ENCODE measurements at regions not wholly inside any gene's neighbourhood (a gene's known extent, or its start where the extent isn't known, plus 50 kb on each side); places are given as distances from the start of the nearest gene placed in this dataset.
"Not testable (repeated sequence)": the region's sequence is repeated elsewhere in the genome, so short reads cannot be mapped to it uniquely, and the experiment has no call there.

- H3K9me3 Mint-ChIP-seq (ENCODE audit: unreplicated experiment), result no peaks in the 10 kb centered on the region
- H3K27ac Mint-ChIP-seq (ENCODE audit: low read depth, unreplicated experiment), result no peak overlapping the region
- no TSS peak for BruUV-seq (replicated peaks)
- CTCF ChIA-PET, result interaction anchor here (1.1 kb wide), 1 partner anchor 8 kb away, joined by 3 read pairs; no protein-coding TSS in a partner anchor
- H3K36me3 Mint-ChIP-seq (ENCODE audit: insufficient read depth, unreplicated experiment), result no peaks in the 10 kb centered on the region
- H3K27me3 Mint-ChIP-seq (ENCODE audit: insufficient read depth, unreplicated experiment), result no peaks in the 10 kb centered on the region
- POLR2A ChIA-PET, result interaction anchor here (0.6 to 1.0 kb wide), 2 partner anchors 11 to 565 kb away, joined by 3 read pairs; no protein-coding TSS in a partner anchor
- no peak for TF ChIP-seq CTCF (IDR thresholded peaks at IDR 0.05; ENCODE audit: unreplicated experiment)
- no peak overlapping the region for H3K4me3 Mint-ChIP-seq (ENCODE audit: unreplicated experiment)
- H3K4me1 Mint-ChIP-seq (ENCODE audit: insufficient read depth, unreplicated experiment), result peaks cover 14% of the 10 kb centered on the region
- no peak for DNase-seq (ENCODE audit: unreplicated experiment)
- intact Hi-C loops (cut with micrococcal nuclease), result no loop called here
Observed at GRCh38 chr2:109689973-109690372, 75.8 kb downstream of the SOWAHC start.

GRCh38 chr2:109690457-109690821 is 76.3 kb downstream of the SOWAHC start:
- ChIA-PET POLR2A (interaction anchor here (0.6 to 1.0 kb wide), 4 partner anchors 11 to 565 kb away, joined by 3 read pairs; no protein-coding TSS in a partner anchor), CTCF (no interaction called here)
- Mint-ChIP-seq H3K4me3 (ENCODE audit: unreplicated experiment) (no peak overlapping the region), H3K9me3 (ENCODE audit: unreplicated experiment) (no peaks in the 10 kb centered on the region), H3K27me3 (ENCODE audit: insufficient read depth, unreplicated experiment) (no peaks in the 10 kb centered on the region), H3K36me3 (ENCODE audit: insufficient read depth, unreplicated experiment) (no peaks in the 10 kb centered on the region), H3K27ac (ENCODE audit: low read depth, unreplicated experiment) (no peak overlapping the region), H3K4me1 (ENCODE audit: insufficient read depth, unreplicated experiment) (peaks cover 17% of the 10 kb centered on the region)
- DNase-seq (ENCODE audit: unreplicated experiment), result no peak
- BruUV-seq (replicated peaks), result no TSS peak
- intact Hi-C loops (cut with micrococcal nuclease), result no loop called here
- no peak for TF ChIP-seq CTCF (IDR thresholded peaks at IDR 0.05; ENCODE audit: unreplicated experiment)

GRCh38 chr2:109690822-109691541 is 76.8 kb downstream of the SOWAHC start:
- Mint-ChIP-seq H3K4me3 (ENCODE audit: unreplicated experiment) (no peak overlapping the region), H3K9me3 (ENCODE audit: unreplicated experiment) (no peaks in the 10 kb centered on the region), H3K27me3 (ENCODE audit: insufficient read depth, unreplicated experiment) (no peaks in the 10 kb centered on the region), H3K27ac (ENCODE audit: low read depth, unreplicated experiment) (no peak overlapping the region), H3K4me1 (ENCODE audit: insufficient read depth, unreplicated experiment) (peaks cover 17% of the 10 kb centered on the region), H3K36me3 (ENCODE audit: insufficient read depth, unreplicated experiment) (no peaks in the 10 kb centered on the region)
- TF ChIP-seq CTCF (IDR thresholded peaks at IDR 0.05; ENCODE audit: unreplicated experiment), result no peak
- ChIA-PET CTCF (no interaction called here), POLR2A (interaction anchor here (0.7 to 0.8 kb wide), 2 partner anchors 27 to 68 kb away, joined by 3 read pairs; no protein-coding TSS in a partner anchor)
- intact Hi-C loops (cut with micrococcal nuclease), result no loop called here
- DNase-seq (ENCODE audit: unreplicated experiment), result no peak
- BruUV-seq (replicated peaks), result no TSS peak

GRCh38 chr2:109692013-109692743 is 78.0 kb downstream of the SOWAHC start:
- Mint-ChIP-seq H3K9me3 (ENCODE audit: unreplicated experiment) (no peaks in the 10 kb centered on the region), H3K36me3 (ENCODE audit: insufficient read depth, unreplicated experiment) (no peaks in the 10 kb centered on the region), H3K27me3 (ENCODE audit: insufficient read depth, unreplicated experiment) (no peaks in the 10 kb centered on the region), H3K4me1 (ENCODE audit: insufficient read depth, unreplicated experiment) (peaks cover 17% of the 10 kb centered on the region), H3K4me3 (ENCODE audit: unreplicated experiment) (no peak overlapping the region), H3K27ac (ENCODE audit: low read depth, unreplicated experiment) (no peak overlapping the region)
- no peak for DNase-seq (ENCODE audit: unreplicated experiment)
- intact Hi-C loops (cut with micrococcal nuclease), result no loop called here
- ChIA-PET POLR2A (interaction anchor here (0.7 kb wide), 1 partner anchor 9 kb away, joined by 3 read pairs; no protein-coding TSS in a partner anchor), CTCF (interaction anchor here (0.6 to 0.7 kb wide), 2 partner anchors 11 to 1150 kb away, joined by 3 to 4 read pairs; no protein-coding TSS in a partner anchor)
- no peak for TF ChIP-seq CTCF (IDR thresholded peaks at IDR 0.05; ENCODE audit: unreplicated experiment)
- BruUV-seq (replicated peaks), result no TSS peak

- H3K27ac Mint-ChIP-seq (ENCODE audit: low read depth, unreplicated experiment), result not testable (repeated sequence)
Observed at GRCh38 chr2:109692831-109693230, 78.7 kb downstream of the SOWAHC start.

GRCh38 chr2:109693292-109693691 is 79.1 kb downstream of the SOWAHC start:
- H3K4me3 Mint-ChIP-seq (ENCODE audit: unreplicated experiment); CTCF ChIA-PET; H3K9me3 Mint-ChIP-seq (ENCODE audit: unreplicated experiment); DNase-seq (ENCODE audit: unreplicated experiment); BruUV-seq (replicated peaks); H3K27me3 Mint-ChIP-seq (ENCODE audit: insufficient read depth, unreplicated experiment); H3K27ac Mint-ChIP-seq (ENCODE audit: low read depth, unreplicated experiment); POLR2A ChIA-PET; intact Hi-C loops (cut with micrococcal nuclease); H3K36me3 Mint-ChIP-seq (ENCODE audit: insufficient read depth, unreplicated experiment): not testable (repeated sequence)
- H3K4me1 Mint-ChIP-seq (ENCODE audit: insufficient read depth, unreplicated experiment), result peaks cover 17% of the 10 kb centered on the region

More at GRCh38 chr2:109692831-109693230, 78.7 kb downstream of the SOWAHC start:
- CTCF ChIA-PET; BruUV-seq (replicated peaks); H3K27me3 Mint-ChIP-seq (ENCODE audit: insufficient read depth, unreplicated experiment); DNase-seq (ENCODE audit: unreplicated experiment); H3K9me3 Mint-ChIP-seq (ENCODE audit: unreplicated experiment); H3K4me3 Mint-ChIP-seq (ENCODE audit: unreplicated experiment); H3K36me3 Mint-ChIP-seq (ENCODE audit: insufficient read depth, unreplicated experiment); intact Hi-C loops (cut with micrococcal nuclease): not testable (repeated sequence)
- H3K4me1 Mint-ChIP-seq (ENCODE audit: insufficient read depth, unreplicated experiment), result peaks cover 17% of the 10 kb centered on the region
- POLR2A ChIA-PET, result interaction anchor here (0.7 kb wide), 1 partner anchor 9 kb away, joined by 3 read pairs; no protein-coding TSS in a partner anchor

Measured in MCF 10A (cell line).